Nephron progenitor cell (in vitro differentiated cells): ENCODE measurements at regions not wholly inside any gene's neighbourhood (a gene's known extent, or its start where the extent isn't known, plus 50 kb on each side); places are given as distances from the start of the nearest gene placed in this dataset.

Source experiments
- DNase-seq: peaks from one replicate; pipeline ENCODE4 v3.0.0; 2021
- H3K27ac Mint-ChIP-seq: 2 replicates; pipeline ENCODE4 v1.8.0; 2021; ENCODE audit warnings: mild to moderate bottlenecking, moderate library complexity, mixed read lengths
- H3K27me3 Mint-ChIP-seq: 2 replicates; pipeline ENCODE4 v1.8.0; 2021; ENCODE audit warnings: mild to moderate bottlenecking, low read depth, mixed read lengths; ENCODE audit not compliant: poor library complexity
- H3K36me3 Mint-ChIP-seq: 2 replicates; pipeline ENCODE4 v1.8.0; 2021; ENCODE audit warnings: low read depth, mixed read lengths
- H3K4me1 Mint-ChIP-seq: 2 replicates; pipeline ENCODE4 v1.8.0; 2021; ENCODE audit warnings: mixed read lengths
- H3K4me3 Mint-ChIP-seq: 2 replicates; pipeline ENCODE4 v1.8.0; 2021; ENCODE audit warnings: mild to moderate bottlenecking, moderate library complexity, mixed read lengths
- H3K9me3 Mint-ChIP-seq: 2 replicates; pipeline ENCODE4 v1.8.0; 2021; ENCODE audit warnings: mild to moderate bottlenecking, moderate library complexity, mixed read lengths
- TF ChIP-seq, protein P1 (sequence below): fragments of 200-600 bp; sonication (generic); IDR thresholded peaks from 2 replicates; pipeline ENCODE4 v1.5.0; 2021; ENCODE audit warnings: antibody characterized with exemption

DNA sequence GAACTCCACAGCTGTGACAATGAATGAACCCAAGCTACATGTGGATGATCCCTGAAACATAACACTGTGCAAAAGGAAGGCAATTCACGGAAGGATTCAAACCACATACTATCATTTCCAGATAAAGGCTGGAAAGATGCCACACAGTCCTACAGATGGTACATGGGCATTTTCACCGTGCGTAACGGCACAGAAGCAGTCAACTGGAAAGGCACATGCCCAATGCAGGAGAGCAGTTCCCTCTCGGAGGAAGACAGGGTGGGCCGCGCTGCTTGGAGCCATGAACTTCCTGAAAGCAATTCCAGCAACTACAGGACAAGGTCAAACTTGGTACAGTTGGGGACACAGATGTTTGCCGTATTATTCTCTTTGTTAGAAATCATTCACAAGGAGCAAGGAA lies 103.7 kb downstream of the SHANK2 start:
- Mint-ChIP-seq H3K9me3 (peaks cover 8% of the 10 kb centered on the region), H3K4me3 (no peak overlapping the region), H3K27me3 (peaks cover 83% of the 10 kb centered on the region), H3K36me3 (no peaks in the 10 kb centered on the region), H3K4me1 (peaks cover 44% of the 10 kb centered on the region), H3K27ac (no peak overlapping the region)
- TF ChIP-seq, protein P1, sequence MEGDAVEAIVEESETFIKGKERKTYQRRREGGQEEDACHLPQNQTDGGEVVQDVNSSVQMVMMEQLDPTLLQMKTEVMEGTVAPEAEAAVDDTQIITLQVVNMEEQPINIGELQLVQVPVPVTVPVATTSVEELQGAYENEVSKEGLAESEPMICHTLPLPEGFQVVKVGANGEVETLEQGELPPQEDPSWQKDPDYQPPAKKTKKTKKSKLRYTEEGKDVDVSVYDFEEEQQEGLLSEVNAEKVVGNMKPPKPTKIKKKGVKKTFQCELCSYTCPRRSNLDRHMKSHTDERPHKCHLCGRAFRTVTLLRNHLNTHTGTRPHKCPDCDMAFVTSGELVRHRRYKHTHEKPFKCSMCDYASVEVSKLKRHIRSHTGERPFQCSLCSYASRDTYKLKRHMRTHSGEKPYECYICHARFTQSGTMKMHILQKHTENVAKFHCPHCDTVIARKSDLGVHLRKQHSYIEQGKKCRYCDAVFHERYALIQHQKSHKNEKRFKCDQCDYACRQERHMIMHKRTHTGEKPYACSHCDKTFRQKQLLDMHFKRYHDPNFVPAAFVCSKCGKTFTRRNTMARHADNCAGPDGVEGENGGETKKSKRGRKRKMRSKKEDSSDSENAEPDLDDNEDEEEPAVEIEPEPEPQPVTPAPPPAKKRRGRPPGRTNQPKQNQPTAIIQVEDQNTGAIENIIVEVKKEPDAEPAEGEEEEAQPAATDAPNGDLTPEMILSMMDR, result no peak
- no peak for DNase-seq

DNA sequence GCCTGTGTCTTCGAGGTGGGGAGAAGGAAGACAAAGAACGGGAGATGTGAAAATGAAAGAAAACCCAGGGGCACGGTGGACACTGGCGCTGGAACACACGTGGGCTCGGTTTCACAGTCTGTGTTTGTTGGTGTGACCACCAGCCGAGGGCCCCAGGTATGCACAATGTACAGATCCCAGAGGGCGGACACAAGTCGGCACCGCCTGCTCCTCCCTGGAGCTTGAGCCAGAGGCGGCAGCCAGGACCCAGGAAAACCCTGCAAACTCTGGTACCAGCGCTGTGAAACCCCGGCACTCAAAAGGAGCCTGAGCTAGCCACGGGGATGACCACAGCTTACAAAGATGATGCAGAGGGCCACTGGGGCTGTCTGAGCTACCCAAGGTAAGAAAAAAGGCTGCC lies 105.0 kb downstream of the SHANK2 start:
- Mint-ChIP-seq H3K27me3 (peaks cover 79% of the 10 kb centered on the region), H3K4me3 (no peak overlapping the region), H3K4me1 (peaks cover 32% of the 10 kb centered on the region), H3K36me3 (no peaks in the 10 kb centered on the region), H3K9me3 (peaks cover 8% of the 10 kb centered on the region), H3K27ac (no peak overlapping the region)
- TF ChIP-seq, protein P1, result no peak
- DNase-seq, result no peak

DNA sequence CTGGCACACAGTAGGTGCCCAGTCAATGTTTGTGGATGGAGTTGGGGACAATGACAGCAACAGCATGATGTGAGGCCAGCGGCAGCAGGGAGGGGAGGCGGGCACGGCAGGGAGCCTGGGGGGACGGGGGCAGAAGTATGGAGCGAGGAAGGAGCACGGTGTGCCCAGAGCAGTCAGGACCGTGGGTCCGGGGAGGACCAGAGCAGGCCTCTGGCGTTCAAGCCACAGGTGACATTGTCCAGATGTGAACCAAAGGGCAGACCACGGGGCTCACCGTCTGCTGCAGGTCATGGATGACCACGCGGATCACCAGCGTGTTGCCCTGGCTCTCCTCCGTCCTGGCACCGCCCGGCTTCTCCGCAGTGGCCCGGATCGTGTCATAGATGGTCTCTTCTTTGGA lies 105.5 kb downstream of the SHANK2 start:
- DNase-seq, result no peak
- H3K4me1 Mint-ChIP-seq, result peaks cover 29% of the 10 kb centered on the region
- peaks cover 8% of the 10 kb centered on the region for H3K9me3 Mint-ChIP-seq
- no peak overlapping the region for H3K27ac Mint-ChIP-seq
- peaks cover 74% of the 10 kb centered on the region for H3K27me3 Mint-ChIP-seq
- H3K36me3 Mint-ChIP-seq, result no peaks in the 10 kb centered on the region
- TF ChIP-seq, protein P1, result no peak
- no peak overlapping the region for H3K4me3 Mint-ChIP-seq

GRCh38 chr11:71145988-71146824 lies 106.2 kb downstream of the SHANK2 start:
- H3K27ac Mint-ChIP-seq, result no peak overlapping the region
- no peaks in the 10 kb centered on the region for H3K36me3 Mint-ChIP-seq
- peaks cover 8% of the 10 kb centered on the region for H3K9me3 Mint-ChIP-seq
- peaks cover 67% of the 10 kb centered on the region for H3K27me3 Mint-ChIP-seq
- H3K4me1 Mint-ChIP-seq, result peaks cover 22% of the 10 kb centered on the region
- TF ChIP-seq, protein P1, result no peak
- DNase-seq, result no peak
- no peak overlapping the region for H3K4me3 Mint-ChIP-seq

DNA sequence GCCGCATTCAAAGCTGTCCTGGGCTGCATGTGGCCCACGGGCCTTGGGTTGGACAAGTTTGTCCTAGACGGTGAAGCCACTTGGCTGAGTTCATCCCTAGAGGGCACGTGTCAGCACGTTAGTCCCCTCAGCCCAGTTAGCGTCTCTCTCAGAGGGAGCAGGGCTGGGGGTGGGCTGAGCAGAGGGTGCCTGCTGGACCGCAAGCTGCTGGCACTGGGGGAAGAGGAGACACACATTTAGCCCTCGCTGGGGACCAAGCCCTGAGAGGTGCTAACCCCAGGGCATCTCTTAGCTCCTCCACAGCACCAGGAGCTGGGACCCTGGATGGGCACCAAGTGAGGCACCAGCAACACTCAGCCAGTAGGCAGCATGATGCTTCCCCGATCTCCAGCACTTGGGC lies 107.0 kb downstream of the SHANK2 start:
- H3K9me3 Mint-ChIP-seq, result peaks cover 8% of the 10 kb centered on the region
- H3K36me3 Mint-ChIP-seq, result no peaks in the 10 kb centered on the region
- no peak overlapping the region for H3K27ac Mint-ChIP-seq
- peaks cover 59% of the 10 kb centered on the region for H3K27me3 Mint-ChIP-seq
- DNase-seq, result no peak
- peaks cover 18% of the 10 kb centered on the region for H3K4me1 Mint-ChIP-seq
- H3K4me3 Mint-ChIP-seq, result no peak overlapping the region
- TF ChIP-seq, protein P1, result no peak

GRCh38 chr11:71144736-71145135 lies 107.6 kb downstream of the SHANK2 start:
- Mint-ChIP-seq H3K4me3 (no peak overlapping the region), H3K36me3 (no peaks in the 10 kb centered on the region), H3K9me3 (peaks cover 8% of the 10 kb centered on the region), H3K27ac (no peak overlapping the region), H3K27me3 (peaks cover 55% of the 10 kb centered on the region), H3K4me1 (peaks cover 18% of the 10 kb centered on the region)
- TF ChIP-seq, protein P1, result no peak
- no peak for DNase-seq
